Immature natural killer cell (primary cell): ENCODE measurements at regions not wholly inside any gene's neighbourhood (a gene's known extent, or its start where the extent isn't known, plus 50 kb on each side); places are given as distances from the start of the nearest gene placed in this dataset.

Experiments used
- DNase-seq, 3 donors: peaks; one replicate each; pipeline ENCODE4 v3.0.0; 2022; ENCODE audit warnings: mixed read lengths in 1 of 3
- H3K27ac Mint-ChIP-seq, 6 donors: one replicate each; pipeline ENCODE4 v1.8.0; 2020; ENCODE audit warnings: mixed read lengths in 6 of 6, mild to moderate bottlenecking in 5 of 6, inconsistent platforms in 4 of 6, moderate library complexity in 3 of 6
- H3K27me3 Mint-ChIP-seq, 3 donors: one replicate each; pipeline ENCODE4 v1.8.0; 2020 to 2021; ENCODE audit warnings: low read depth in 3 of 3, mild to moderate bottlenecking in 3 of 3, mixed read lengths in 3 of 3, moderate library complexity in 3 of 3, inconsistent platforms in 1 of 3
- H3K36me3 Mint-ChIP-seq, 3 donors: one replicate each; pipeline ENCODE4 v1.8.0; 2020; ENCODE audit warnings: mixed read lengths in 3 of 3, inconsistent platforms in 2 of 3, mild to moderate bottlenecking in 2 of 3
- H3K4me1 Mint-ChIP-seq, 2 donors: one replicate each; pipeline ENCODE4 v1.8.0; 2020; ENCODE audit warnings: inconsistent platforms in 2 of 2, mild to moderate bottlenecking in 2 of 2, mixed read lengths in 2 of 2, moderate library complexity in 1 of 2
- H3K4me3 Mint-ChIP-seq, 5 donors: one replicate each; pipeline ENCODE4 v1.8.0; 2020; ENCODE audit warnings: mild to moderate bottlenecking in 5 of 5, mixed read lengths in 5 of 5, inconsistent platforms in 3 of 5, moderate library complexity in 3 of 5
- H3K9me3 Mint-ChIP-seq, 6 donors: one replicate each; pipeline ENCODE4 v1.8.0; 2020; ENCODE audit warnings: mild to moderate bottlenecking in 6 of 6, mixed read lengths in 6 of 6, inconsistent platforms in 4 of 6, moderate library complexity in 3 of 6

- no peak for DNase-seq
- no peaks in the 10 kb centered on the region for H3K4me1 Mint-ChIP-seq
- H3K27me3 Mint-ChIP-seq: peaks cover 0 to 2% (median 1%) of the 10 kb centered on the region in 3 donors
- H3K36me3 Mint-ChIP-seq: no peaks in the 10 kb centered on the region
- no peak overlapping the region for H3K4me3 Mint-ChIP-seq
- H3K9me3 Mint-ChIP-seq: peaks cover 11 to 51% (median 21%) of the 10 kb centered on the region in 6 donors
- no peak overlapping the region for H3K27ac Mint-ChIP-seq
These were observed 337.3 kb upstream of the GNPDA2 start for GRCh38 chr4:45063696-45064095.

- H3K27ac Mint-ChIP-seq: no peak overlapping the region
- peaks cover 12 to 44% (median 20%) of the 10 kb centered on the region in 6 donors for H3K9me3 Mint-ChIP-seq
- H3K27me3 Mint-ChIP-seq: peaks cover 0 to 2% (median 1%) of the 10 kb centered on the region in 3 donors
- H3K4me1 Mint-ChIP-seq: no peaks in the 10 kb centered on the region
- no peak overlapping the region for H3K4me3 Mint-ChIP-seq
- H3K36me3 Mint-ChIP-seq: no peaks in the 10 kb centered on the region
- DNase-seq: no peak
These were observed 336.7 kb upstream of the GNPDA2 start for GRCh38 chr4:45062935-45063545.

DNA sequence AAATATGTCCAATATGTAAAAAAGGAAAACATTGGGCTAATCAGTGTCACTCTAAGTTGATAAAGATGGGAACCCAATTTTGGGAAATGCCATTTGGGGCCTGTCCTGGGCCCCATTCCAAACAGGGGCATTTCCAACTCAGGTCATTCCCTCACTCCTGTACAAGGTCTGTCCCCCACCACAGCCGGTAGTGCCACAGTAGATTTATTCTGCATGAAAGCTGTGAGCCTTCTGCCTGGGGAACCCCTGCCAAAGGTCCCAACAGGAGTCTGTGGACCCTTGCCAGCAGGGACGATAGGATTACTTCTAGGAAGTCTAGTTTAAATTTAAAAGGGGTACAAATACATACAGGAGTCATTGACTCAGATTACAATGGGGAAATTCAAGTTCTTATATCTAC is 317.6 kb upstream of the GNPDA2 start:
- H3K9me3 Mint-ChIP-seq: peaks cover 10 to 60% (median 28%) of the 10 kb centered on the region in 6 donors
- H3K4me1 Mint-ChIP-seq: no peaks in the 10 kb centered on the region
- no peak overlapping the region for H3K27ac Mint-ChIP-seq
- H3K27me3 Mint-ChIP-seq: peaks cover 0 to 2% (median 2%) of the 10 kb centered on the region in 3 donors
- peaks cover 0 to 3% (median 0%) of the 10 kb centered on the region in 3 donors for H3K36me3 Mint-ChIP-seq
- no peak for DNase-seq
- H3K4me3 Mint-ChIP-seq: no peak overlapping the region

GRCh38 chr4:45036677-45037076 is 310.3 kb upstream of the GNPDA2 start:
- H3K4me1 Mint-ChIP-seq: no peaks in the 10 kb centered on the region
- H3K36me3 Mint-ChIP-seq: no peaks in the 10 kb centered on the region
- DNase-seq: no peak
- H3K27ac Mint-ChIP-seq: no peak overlapping the region
- H3K4me3 Mint-ChIP-seq: no peak overlapping the region
- peaks cover 0 to 29% (median 14%) of the 10 kb centered on the region in 6 donors for H3K9me3 Mint-ChIP-seq
- H3K27me3 Mint-ChIP-seq: peaks cover 0 to 2% (median 0%) of the 10 kb centered on the region in 3 donors

- H3K9me3 Mint-ChIP-seq: peaks cover 0 to 26% (median 10%) of the 10 kb centered on the region in 6 donors
- no peak for DNase-seq
- no peaks in the 10 kb centered on the region for H3K36me3 Mint-ChIP-seq
- no peak overlapping the region for H3K4me3 Mint-ChIP-seq
- H3K4me1 Mint-ChIP-seq: no peaks in the 10 kb centered on the region
- H3K27ac Mint-ChIP-seq: no peak overlapping the region
- H3K27me3 Mint-ChIP-seq: peaks cover 0 to 2% (median 0%) of the 10 kb centered on the region in 3 donors
These were observed 307.5 kb upstream of the GNPDA2 start for GRCh38 chr4:45033676-45034419.

GRCh38 chr4:45030059-45030458 is 303.7 kb upstream of the GNPDA2 start:
- Mint-ChIP-seq H3K27ac (no peak overlapping the region), H3K4me1 (no peaks in the 10 kb centered on the region), H3K27me3 (no peaks in the 10 kb centered on the region), H3K36me3 (no peaks in the 10 kb centered on the region), H3K4me3 (no peak overlapping the region), H3K9me3 (peaks cover 0 to 21% (median 8%) of the 10 kb centered on the region in 6 donors)
- DNase-seq: no peak

GRCh38 chr4:45007508-45007907 is 281.2 kb upstream of the GNPDA2 start:
- H3K4me1 Mint-ChIP-seq: no peaks in the 10 kb centered on the region
- DNase-seq: no peak
- peaks cover 6 to 34% (median 14%) of the 10 kb centered on the region in 6 donors for H3K9me3 Mint-ChIP-seq
- H3K4me3 Mint-ChIP-seq: no peak overlapping the region
- no peak overlapping the region for H3K27ac Mint-ChIP-seq
- H3K27me3 Mint-ChIP-seq: no peaks in the 10 kb centered on the region
- peaks cover 0 to 9% (median 0%) of the 10 kb centered on the region in 3 donors for H3K36me3 Mint-ChIP-seq

- no peaks in the 10 kb centered on the region for H3K4me1 Mint-ChIP-seq
These were observed 279.7 kb upstream of the GNPDA2 start for GRCh38 chr4:45006078-45006477.

DNA sequence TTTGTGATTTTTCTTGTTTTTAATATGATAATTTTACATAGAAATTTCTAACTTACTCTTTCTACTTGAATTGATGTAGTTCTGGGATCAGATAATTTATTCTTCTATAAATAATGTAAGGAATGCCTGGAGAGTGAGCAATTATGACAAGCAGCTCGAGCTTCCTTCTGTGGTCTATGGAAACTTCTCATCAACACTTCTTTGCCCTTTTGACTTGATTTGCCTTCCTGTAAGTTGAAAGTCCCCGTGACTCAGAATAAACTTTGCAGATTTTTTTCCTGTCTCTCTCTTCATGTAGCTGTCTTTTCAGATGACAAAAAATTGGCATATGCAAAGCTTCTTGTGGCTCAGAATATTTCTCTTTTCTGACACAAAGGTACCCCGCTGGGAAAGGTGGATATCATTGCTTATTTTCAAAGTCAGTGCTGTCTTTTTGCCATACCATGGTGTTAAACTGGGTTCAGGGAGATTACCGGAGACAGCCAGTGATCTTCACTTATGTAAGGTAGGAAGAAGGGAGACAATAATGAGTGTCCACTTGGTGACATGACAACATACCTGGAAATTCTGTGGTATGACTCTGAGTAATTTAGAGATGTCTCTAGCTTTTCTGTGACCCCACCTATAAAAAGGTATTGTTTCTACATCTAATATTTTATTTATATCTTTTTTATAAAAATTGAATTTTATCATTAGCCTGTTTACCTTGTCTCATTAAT is 278.6 kb upstream of the GNPDA2 start:
- DNase-seq: no peak
- no peaks in the 10 kb centered on the region for H3K4me1 Mint-ChIP-seq
- peaks cover 0 to 5% (median 0%) of the 10 kb centered on the region in 3 donors for H3K36me3 Mint-ChIP-seq
- H3K27me3 Mint-ChIP-seq: no peaks in the 10 kb centered on the region
- H3K9me3 Mint-ChIP-seq: peaks cover 9 to 40% (median 18%) of the 10 kb centered on the region in 6 donors
- H3K27ac Mint-ChIP-seq: no peak overlapping the region
- H3K4me3 Mint-ChIP-seq: no peak overlapping the region

More at GRCh38 chr4:45006078-45006477, 279.7 kb upstream of the GNPDA2 start:
- peaks cover 9 to 37% (median 18%) of the 10 kb centered on the region in 6 donors for H3K9me3 Mint-ChIP-seq
- no peak for DNase-seq
- no peak overlapping the region for H3K27ac Mint-ChIP-seq
- H3K4me3 Mint-ChIP-seq: no peak overlapping the region
- H3K36me3 Mint-ChIP-seq: peaks cover 0 to 9% (median 0%) of the 10 kb centered on the region in 3 donors
- no peaks in the 10 kb centered on the region for H3K27me3 Mint-ChIP-seq

- no peak for DNase-seq
- H3K9me3 Mint-ChIP-seq: peaks cover 9 to 43% (median 21%) of the 10 kb centered on the region in 6 donors
- H3K27me3 Mint-ChIP-seq: no peaks in the 10 kb centered on the region
- no peak overlapping the region for H3K27ac Mint-ChIP-seq
- H3K36me3 Mint-ChIP-seq: peaks cover 0 to 5% (median 0%) of the 10 kb centered on the region in 3 donors
- no peak overlapping the region for H3K4me3 Mint-ChIP-seq
- H3K4me1 Mint-ChIP-seq: no peaks in the 10 kb centered on the region
These were observed 278.0 kb upstream of the GNPDA2 start for GRCh38 chr4:45004326-45004725.

GRCh38 chr4:44996276-44996845 is 270.0 kb upstream of the GNPDA2 start:
- Mint-ChIP-seq H3K36me3 (no peaks in the 10 kb centered on the region), H3K27ac (no peak overlapping the region), H3K4me1 (no peaks in the 10 kb centered on the region), H3K4me3 (no peak overlapping the region), H3K9me3 (peaks cover 7 to 39% (median 23%) of the 10 kb centered on the region in 6 donors), H3K27me3 (peaks cover 0 to 2% (median 0%) of the 10 kb centered on the region in 3 donors)
- no peak for DNase-seq

DNA sequence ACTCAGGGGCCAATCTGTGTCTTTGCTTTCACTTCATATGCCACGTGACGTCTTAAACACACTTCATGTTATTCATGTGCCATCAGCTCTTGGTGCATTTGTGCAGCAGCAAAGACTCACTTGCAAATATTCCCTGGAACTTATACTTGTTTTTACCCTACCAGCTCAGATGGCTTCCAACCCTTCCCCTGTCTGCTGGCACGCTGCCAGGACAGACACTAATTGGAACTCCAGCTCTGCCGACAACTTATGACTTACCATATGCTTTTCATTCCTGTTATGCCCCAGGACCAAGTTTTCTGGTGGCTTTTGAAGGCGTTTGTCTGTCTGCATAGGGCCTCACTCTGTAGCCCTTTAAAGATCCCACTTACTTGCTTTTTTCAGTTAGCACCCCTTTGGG is 261.7 kb upstream of the GNPDA2 start:
- Mint-ChIP-seq H3K4me3 (no peak overlapping the region), H3K4me1 (no peaks in the 10 kb centered on the region), H3K36me3 (no peaks in the 10 kb centered on the region), H3K27ac (no peak overlapping the region), H3K9me3 (peaks cover 13 to 38% (median 19%) of the 10 kb centered on the region in 6 donors), H3K27me3 (peaks cover 0 to 3% (median 0%) of the 10 kb centered on the region in 3 donors)
- DNase-seq: no peak

DNA sequence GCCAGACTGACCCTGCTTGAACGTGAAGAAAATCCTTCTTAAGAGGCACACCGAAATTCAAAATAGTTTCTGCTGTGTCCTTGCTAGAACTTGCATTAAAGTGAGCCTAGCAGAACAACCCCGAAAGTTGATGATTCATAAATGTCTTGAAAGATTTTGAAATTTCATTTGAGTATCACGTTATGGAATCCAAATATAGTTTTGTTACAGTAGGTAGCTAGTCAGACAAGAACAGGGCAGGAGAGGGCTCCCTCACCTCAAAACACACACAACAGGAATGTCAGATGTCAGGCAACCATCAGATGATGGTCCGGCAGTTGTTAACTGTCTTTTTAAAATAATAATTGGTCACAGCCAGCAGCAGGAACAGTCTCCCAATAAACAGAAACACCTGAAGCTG is 259.6 kb upstream of the GNPDA2 start:
- no peak overlapping the region for H3K4me3 Mint-ChIP-seq
- no peak for DNase-seq
- H3K27ac Mint-ChIP-seq: no peak overlapping the region
- H3K9me3 Mint-ChIP-seq: peaks cover 9 to 38% (median 19%) of the 10 kb centered on the region in 6 donors
- peaks cover 0 to 3% (median 0%) of the 10 kb centered on the region in 3 donors for H3K27me3 Mint-ChIP-seq
- no peaks in the 10 kb centered on the region for H3K36me3 Mint-ChIP-seq
- H3K4me1 Mint-ChIP-seq: no peaks in the 10 kb centered on the region
